ENCODE measurements at regions not wholly inside any gene's neighbourhood (a gene's known extent, or its start where the extent isn't known, plus 50 kb on each side); places are given as distances from the start of the nearest gene placed in this dataset.

GRCh38 chr22:42198226-42198625, 67.6 kb upstream of the CYP2D6 start:
- H3K9me3 ChIP-seq (ENCODE audit: low read depth) = no peaks in the 10 kb centered on the region
- no peak overlapping the region for H2AFZ ChIP-seq (replicated peaks)
- Mint-ChIP-seq H3K4me3 (no peak overlapping the region), H3K27me3 (ENCODE audit: insufficient read depth, low read depth) (no peaks in the 10 kb centered on the region), H3K27ac (no peak overlapping the region), H3K4me1 (peaks cover 16% of the 10 kb centered on the region), H3K9me3 (peaks cover 8% of the 10 kb centered on the region), H3K36me3 (peaks cover 24% of the 10 kb centered on the region)
- H3K79me2 ChIP-seq (ENCODE audit: low read depth) = peaks cover 92% of the 10 kb centered on the region
- no peak overlapping the region for H3K4me2 ChIP-seq
- H3F3A ChIP-seq (ENCODE audit: low read depth) = no peaks in the 10 kb centered on the region
- no peak overlapping the region for H3K27ac ChIP-seq
- H4K20me1 ChIP-seq (ENCODE audit: low read depth) = peaks cover 69% of the 10 kb centered on the region
- H3K9ac ChIP-seq = no peak overlapping the region
- H3K27me3 ChIP-seq = no peaks in the 10 kb centered on the region
- no peak for DNase-seq (ENCODE audit: low spot score)
- H3K4me3 ChIP-seq = no peak overlapping the region
- TF ChIP-seq EZH2phosphoT487 (IDR thresholded peaks at IDR 0.05) = no peak
- TF ChIP-seq CTCF (IDR thresholded peaks at IDR 0.05) = no peak
- TF ChIP-seq EZH2 (IDR thresholded peaks at IDR 0.05) = no peak
- H3K36me3 ChIP-seq = no peaks in the 10 kb centered on the region
- H3K4me1 ChIP-seq = peaks cover 4% of the 10 kb centered on the region

- Histone ChIP-seq H3K9me3 (ENCODE audit: low read depth) (no peaks in the 10 kb centered on the region), H4K20me1 (ENCODE audit: low read depth) (peaks cover 71% of the 10 kb centered on the region), H3K79me2 (ENCODE audit: low read depth) (peaks cover 92% of the 10 kb centered on the region), H3K27ac (no peak overlapping the region), H3F3A (ENCODE audit: low read depth) (peaks cover 15% of the 10 kb centered on the region), H3K4me3 (no peak overlapping the region), H3K27me3 (no peaks in the 10 kb centered on the region), H3K36me3 (no peaks in the 10 kb centered on the region), H3K4me2 (no peak overlapping the region), H3K9ac (no peak overlapping the region), H2AFZ (replicated peaks) (no peak overlapping the region), H3K4me1 (peaks cover 21% of the 10 kb centered on the region)
- Mint-ChIP-seq H3K4me3 (no peak overlapping the region), H3K27me3 (ENCODE audit: insufficient read depth, low read depth) (no peaks in the 10 kb centered on the region), H3K27ac (peak overlapping the region; percentile 10), H3K9me3 (peaks cover 3% of the 10 kb centered on the region), H3K36me3 (peaks cover 14% of the 10 kb centered on the region), H3K4me1 (peaks cover 27% of the 10 kb centered on the region)
- no peak for DNase-seq (ENCODE audit: low spot score)
- TF ChIP-seq EZH2phosphoT487 (IDR thresholded peaks at IDR 0.05) (no peak), EZH2 (IDR thresholded peaks at IDR 0.05) (no peak), CTCF (IDR thresholded peaks at IDR 0.05) (no peak)
Measured at GRCh38 chr22:42196454-42196853, 65.8 kb upstream of the CYP2D6 start.

GRCh38 chr22:42194953-42195352, 64.3 kb upstream of the CYP2D6 start:
- Histone ChIP-seq H3K79me2 (ENCODE audit: low read depth) (peaks cover 92% of the 10 kb centered on the region), H3K27me3 (no peaks in the 10 kb centered on the region), H4K20me1 (ENCODE audit: low read depth) (peaks cover 81% of the 10 kb centered on the region), H3K9ac (no peak overlapping the region), H3K4me1 (peaks cover 22% of the 10 kb centered on the region), H2AFZ (replicated peaks) (no peak overlapping the region), H3F3A (ENCODE audit: low read depth) (peaks cover 15% of the 10 kb centered on the region), H3K4me2 (no peak overlapping the region), H3K36me3 (no peaks in the 10 kb centered on the region), H3K27ac (no peak overlapping the region), H3K9me3 (ENCODE audit: low read depth) (no peaks in the 10 kb centered on the region), H3K4me3 (no peak overlapping the region)
- Mint-ChIP-seq H3K4me1 (peaks cover 30% of the 10 kb centered on the region), H3K9me3 (no peaks in the 10 kb centered on the region), H3K27me3 (ENCODE audit: insufficient read depth, low read depth) (no peaks in the 10 kb centered on the region), H3K4me3 (no peak overlapping the region), H3K27ac (peak overlapping the region; percentile 16), H3K36me3 (peaks cover 3% of the 10 kb centered on the region)
- no peak for TF ChIP-seq CTCF (IDR thresholded peaks at IDR 0.05)
- no peak for TF ChIP-seq EZH2phosphoT487 (IDR thresholded peaks at IDR 0.05)
- no peak for TF ChIP-seq EZH2 (IDR thresholded peaks at IDR 0.05)
- DNase-seq (ENCODE audit: low spot score) = no peak
